GM12891 (cell line): ENCODE measurements at regions not wholly inside any gene's neighbourhood (a gene's known extent, or its start where the extent isn't known, plus 50 kb on each side); places are given as distances from the start of the nearest gene placed in this dataset.

Experiments
- DNase-seq: peaks from one replicate; pipeline ENCODE4 v3.0.0; 2011; ENCODE audit warnings: low spot score; ENCODE audit not compliant: insufficient read length
- FAIRE-seq: peaks from 2 replicates; lab custom pipeline; 2011; peaks lifted over from hg19 to GRCh38; lab: Jason Lieb, UNC
- PAX5 ChIP-seq: IDR thresholded peaks from 2 replicates; pipeline ENCODE4 v1.6.1; 2011; ENCODE audit warnings: low read length, moderate library complexity, mild to moderate bottlenecking; ENCODE audit not compliant: insufficient read depth, severe bottlenecking
- POLR2A ChIP-seq: IDR thresholded peaks from 2 replicates; pipeline ENCODE4 v1.6.1; 2011; ENCODE audit warnings: low read depth, low read length, control low read depth
- POLR2AphosphoS5 ChIP-seq: IDR thresholded peaks from 2 replicates; pipeline ENCODE4 v1.6.1; 2011; ENCODE audit warnings: low read depth, low read length, control low read depth
- POU2F2 ChIP-seq: IDR thresholded peaks from 2 replicates; pipeline ENCODE4 v1.6.1; 2011; ENCODE audit warnings: low read depth, mild to moderate bottlenecking, control low read depth, low read length, moderate library complexity
- SPI1 ChIP-seq: IDR thresholded peaks from 2 replicates; pipeline ENCODE4 v1.6.1; 2011; ENCODE audit warnings: low read depth, low read length, control low read depth
- TAF1 ChIP-seq: IDR thresholded peaks from 2 replicates; pipeline ENCODE4 v1.6.1; 2011; ENCODE audit warnings: low read depth, low read length, control low read depth

GRCh38 chr6:165854061-165854862 is 191.2 kb upstream of the PDE10A start:
- TF ChIP-seq PAX5 (no peak), TAF1 (no peak), SPI1 (no peak), POU2F2 (no peak), POLR2A (no peak), POLR2AphosphoS5 (no peak)
- FAIRE-seq (no peak), DNase-seq (no peak)

GRCh38 chr6:165852676-165853075 is 189.6 kb upstream of the PDE10A start:
- FAIRE-seq (no peak), DNase-seq (no peak)
- TF ChIP-seq SPI1 (no peak), POLR2A (no peak), PAX5 (no peak), POLR2AphosphoS5 (no peak), TAF1 (no peak), POU2F2 (no peak)

DNA sequence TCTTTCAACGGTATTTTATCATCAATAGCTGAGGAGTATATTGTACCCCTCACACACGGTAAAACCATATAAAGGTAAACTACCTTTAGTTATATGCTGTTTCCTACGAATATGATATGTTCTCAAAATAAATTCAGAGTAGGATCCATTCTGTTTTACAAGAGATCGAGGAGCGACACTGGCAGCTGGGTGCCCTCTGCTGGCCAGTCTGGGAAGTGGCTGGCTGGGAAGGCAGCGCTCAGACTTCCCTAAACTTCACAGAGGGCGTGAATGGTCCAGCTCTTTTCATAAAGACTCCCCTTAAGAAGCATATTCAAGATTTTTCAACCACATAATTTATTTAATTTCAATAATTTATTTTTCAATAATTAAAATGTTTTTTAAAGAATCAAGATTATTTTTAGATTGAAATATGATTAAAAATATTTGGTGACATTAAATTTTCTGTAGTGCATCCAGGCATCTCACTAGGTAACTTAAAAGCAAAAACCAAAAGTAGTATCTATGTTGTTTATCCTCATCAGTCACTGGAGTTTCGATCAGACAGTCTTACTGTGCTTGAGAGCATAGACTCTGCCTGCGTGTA is 187.5 kb upstream of the PDE10A start:
- FAIRE-seq, result peak; percentile 50
- DNase-seq, result peak; percentile 65
- TF ChIP-seq SPI1 (peak; percentile 58), TAF1 (no peak)

GRCh38 chr6:165849534-165850430 is 186.7 kb upstream of the PDE10A start:
- no peak for TF ChIP-seq POLR2AphosphoS5
- no peak for TF ChIP-seq TAF1
- TF ChIP-seq SPI1, result peak; percentile 10; the same call in 1 of the 2 replicates
- TF ChIP-seq POU2F2, result no peak
- no peak for FAIRE-seq
- DNase-seq, result no peak

DNA sequence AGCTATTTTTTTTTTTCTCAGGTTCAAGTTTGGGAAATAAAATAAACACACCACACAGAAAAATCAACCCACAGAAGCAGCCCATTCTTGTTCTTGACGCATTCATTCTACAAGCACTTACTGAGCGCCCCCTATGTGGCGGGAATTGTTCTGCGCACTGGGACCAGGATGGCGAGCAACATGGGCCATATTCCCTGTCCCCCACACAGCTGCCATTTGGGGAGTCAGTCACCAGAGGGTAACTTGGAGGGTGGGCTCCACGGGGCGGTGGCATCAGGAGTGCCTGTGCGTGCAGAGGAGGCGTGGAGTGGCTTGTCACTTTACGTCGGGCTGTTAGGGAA is 185.0 kb upstream of the PDE10A start:
- no peak for DNase-seq
- no peak for TF ChIP-seq SPI1
- no peak for TF ChIP-seq POLR2A
- TF ChIP-seq POLR2AphosphoS5, result no peak
- no peak for TF ChIP-seq POU2F2
- no peak for TF ChIP-seq TAF1
- no peak for TF ChIP-seq PAX5
- no peak for FAIRE-seq

DNA sequence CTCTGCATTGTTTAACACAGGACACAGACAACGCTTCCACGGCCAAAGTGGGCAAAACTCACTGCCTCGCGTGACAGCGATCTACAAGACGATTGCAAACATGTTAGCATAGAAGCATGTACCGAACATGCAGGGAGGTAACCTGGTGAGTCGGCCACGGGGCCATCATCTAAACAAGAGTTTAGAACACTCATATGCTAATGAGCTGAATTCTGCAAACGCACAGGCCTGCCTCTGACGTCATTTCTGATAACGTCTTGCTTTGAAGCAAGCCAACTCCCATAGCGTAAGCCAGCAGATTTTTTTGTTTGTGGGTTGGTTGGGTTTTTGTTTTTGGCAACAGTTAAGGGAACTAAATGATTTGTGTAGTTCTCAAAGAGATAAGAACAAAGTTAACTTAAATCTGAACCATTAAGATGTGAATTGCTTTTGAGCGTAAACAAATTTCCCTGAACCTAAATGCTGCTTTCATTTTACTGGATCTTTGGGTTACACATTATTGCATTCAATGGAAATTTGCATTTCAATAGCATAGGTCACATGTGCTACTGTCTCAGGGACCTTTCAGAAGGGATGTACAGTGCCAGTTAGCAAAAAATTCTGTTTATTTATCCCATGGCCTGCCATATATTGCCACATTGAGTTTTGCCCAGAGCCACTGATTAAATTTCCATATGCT is 184.5 kb upstream of the PDE10A start:
- FAIRE-seq, result no peak
- TF ChIP-seq POU2F2, result no peak
- no peak for TF ChIP-seq SPI1
- no peak for DNase-seq

GRCh38 chr6:165846123-165846966 is 183.3 kb upstream of the PDE10A start:
- DNase-seq (no peak), FAIRE-seq (no peak)
- no peak for TF ChIP-seq POU2F2
- no peak for TF ChIP-seq PAX5
- no peak for TF ChIP-seq POLR2AphosphoS5
- no peak for TF ChIP-seq TAF1
- TF ChIP-seq SPI1, result no peak
- no peak for TF ChIP-seq POLR2A

- DNase-seq, result no peak
- FAIRE-seq, result no peak
- TF ChIP-seq SPI1 (no peak), POLR2A (no peak), POU2F2 (no peak), TAF1 (no peak), POLR2AphosphoS5 (no peak)
Observed at GRCh38 chr6:165845493-165845892, 182.5 kb upstream of the PDE10A start.
